HuH-7.5 (cell line): ENCODE measurements at regions not wholly inside any gene's neighbourhood (a gene's known extent, or its start where the extent isn't known, plus 50 kb on each side); places are given as distances from the start of the nearest gene placed in this dataset.
"Not testable (repeated sequence)": the region's sequence is repeated elsewhere in the genome, so short reads cannot be mapped to it uniquely, and the experiment has no call there.

ENCODE experiments used
- DNase-seq: peaks from one replicate; pipeline ENCODE4 v3.0.0; 2011; ENCODE audit warnings: low spot score

DNA sequence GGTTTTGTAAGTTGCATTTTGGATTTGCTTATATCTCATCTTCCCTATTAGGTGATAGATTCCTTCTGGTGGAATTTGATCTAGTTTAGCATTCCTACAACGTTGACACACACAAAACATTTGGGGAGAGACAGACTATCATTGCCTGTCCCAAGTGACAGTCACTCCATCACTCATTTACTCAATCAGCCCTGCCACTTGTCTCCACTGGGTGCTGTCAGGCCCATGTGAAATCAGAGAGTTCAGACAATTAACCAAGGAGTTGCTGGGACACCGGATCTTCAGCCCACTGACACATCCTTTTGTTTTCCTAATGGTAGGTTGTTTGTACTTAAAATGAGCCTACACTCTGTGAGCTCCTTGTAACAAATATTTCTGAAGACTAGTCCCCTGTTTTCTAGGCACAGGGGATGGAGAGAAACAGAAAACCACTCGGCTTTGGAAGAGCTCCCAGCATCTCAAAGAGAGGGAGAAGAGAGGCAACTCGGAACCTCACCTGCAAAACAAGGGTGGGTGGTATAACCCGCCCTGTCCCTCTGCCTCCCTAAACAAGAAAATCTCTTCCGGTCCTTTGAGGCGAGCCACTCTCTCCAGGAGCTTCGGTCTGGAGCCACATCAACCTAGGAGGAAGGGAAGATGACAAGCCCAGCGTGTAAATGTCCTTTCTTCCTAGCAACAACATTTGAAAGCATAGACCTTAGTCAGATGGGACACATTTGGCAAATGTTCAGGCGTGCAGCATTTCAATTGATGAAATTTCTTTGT, 440.9 kb upstream of the KLF12 start:
- DNase-seq = no peak

DNA sequence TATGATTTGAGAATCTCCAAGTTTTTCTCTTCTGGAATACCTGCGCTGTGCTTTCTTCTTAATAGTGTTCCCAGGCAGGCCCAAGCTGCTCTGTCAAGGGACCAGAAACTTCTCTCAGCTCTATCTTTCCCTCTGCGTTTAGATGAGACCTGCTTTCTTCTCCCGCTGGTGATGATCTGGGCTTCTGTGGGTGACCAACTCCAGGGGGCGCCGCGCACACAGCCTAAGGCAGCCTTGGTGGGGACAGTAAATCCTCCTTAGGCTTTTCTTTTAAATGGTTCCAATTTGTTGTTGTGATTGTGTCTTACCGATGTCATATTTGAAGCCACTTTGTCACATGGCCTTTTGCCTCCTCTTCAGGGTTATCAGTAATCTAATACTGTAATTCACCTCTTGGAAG, 439.4 kb upstream of the KLF12 start:
- DNase-seq = no peak

DNA sequence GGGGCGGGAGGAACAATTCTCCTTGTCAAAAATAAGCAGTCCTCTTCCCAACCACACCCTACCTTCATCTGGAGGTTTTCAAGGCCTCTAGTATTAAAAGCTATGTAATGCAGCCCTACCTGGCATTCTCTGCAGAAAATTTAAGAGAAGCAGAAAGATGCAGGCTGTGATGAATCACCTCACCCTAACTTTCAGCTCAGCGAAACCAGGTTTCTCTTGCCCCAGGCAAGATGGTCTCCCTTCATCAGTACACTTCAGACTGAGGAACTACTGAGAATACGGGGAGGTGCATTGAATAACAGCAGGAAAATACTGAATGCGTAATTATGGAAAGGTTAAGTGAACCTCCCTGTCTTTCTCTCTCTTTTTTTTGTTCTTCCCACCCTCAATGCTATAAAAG, 437.6 kb upstream of the KLF12 start:
- no peak for DNase-seq

DNA sequence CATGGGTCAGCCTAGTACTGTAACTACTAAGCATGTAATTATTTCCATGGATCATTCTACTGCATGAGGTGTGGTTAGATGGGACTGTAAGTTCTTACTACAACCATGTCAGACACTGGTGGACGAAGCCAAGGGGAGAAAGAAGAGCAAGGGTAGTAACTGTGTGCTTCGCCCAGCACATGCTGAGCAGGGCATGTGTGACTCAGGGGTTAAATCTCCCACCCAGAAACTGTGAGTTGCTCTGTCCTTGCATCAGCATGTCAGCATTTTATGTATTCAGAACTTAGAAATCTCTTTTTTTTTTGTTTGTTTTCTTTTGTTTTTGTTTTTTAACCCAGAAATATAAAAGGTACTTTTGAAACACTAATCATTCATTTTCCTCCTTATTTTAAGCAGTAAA, 436.6 kb upstream of the KLF12 start:
- no peak for DNase-seq

GRCh38 chr13:74570046-74570445, 435.8 kb upstream of the KLF12 start:
- DNase-seq = no peak

GRCh38 chr13:74569251-74569650, 435.0 kb upstream of the KLF12 start:
- no peak for DNase-seq

- no peak for DNase-seq
Observed at GRCh38 chr13:74567485-74567884, 433.3 kb upstream of the KLF12 start.

- no peak for DNase-seq
Observed at GRCh38 chr13:74562381-74562780, 428.2 kb upstream of the KLF12 start.

- no peak for DNase-seq
Observed at GRCh38 chr13:74561155-74561554, 427.0 kb upstream of the KLF12 start.

DNA sequence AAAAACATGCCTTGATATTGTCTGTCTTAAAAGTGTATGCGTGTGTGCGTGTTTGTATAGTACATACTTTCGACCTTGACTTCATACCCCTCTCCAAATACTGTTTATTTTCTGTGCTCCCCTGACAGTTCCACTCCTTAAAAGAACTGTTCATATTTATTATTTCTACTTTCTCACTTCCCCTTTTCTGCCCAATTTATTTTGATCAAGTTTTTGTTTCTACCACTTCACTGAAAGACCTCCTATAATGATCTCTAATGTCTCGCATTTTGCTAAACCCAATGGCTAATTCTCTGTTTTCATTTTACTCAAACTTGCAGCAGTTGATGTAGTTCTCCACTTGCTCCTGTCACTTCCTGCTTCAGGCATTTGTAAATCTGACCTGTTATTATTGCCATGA, 426.1 kb upstream of the KLF12 start:
- no peak for DNase-seq

- DNase-seq = no peak
Observed at GRCh38 chr13:74557870-74558269, 423.7 kb upstream of the KLF12 start.

GRCh38 chr13:74555651-74556420, 421.6 kb upstream of the KLF12 start:
- DNase-seq = no peak

GRCh38 chr13:74555276-74555625, 421.0 kb upstream of the KLF12 start:
- no peak for DNase-seq

DNA sequence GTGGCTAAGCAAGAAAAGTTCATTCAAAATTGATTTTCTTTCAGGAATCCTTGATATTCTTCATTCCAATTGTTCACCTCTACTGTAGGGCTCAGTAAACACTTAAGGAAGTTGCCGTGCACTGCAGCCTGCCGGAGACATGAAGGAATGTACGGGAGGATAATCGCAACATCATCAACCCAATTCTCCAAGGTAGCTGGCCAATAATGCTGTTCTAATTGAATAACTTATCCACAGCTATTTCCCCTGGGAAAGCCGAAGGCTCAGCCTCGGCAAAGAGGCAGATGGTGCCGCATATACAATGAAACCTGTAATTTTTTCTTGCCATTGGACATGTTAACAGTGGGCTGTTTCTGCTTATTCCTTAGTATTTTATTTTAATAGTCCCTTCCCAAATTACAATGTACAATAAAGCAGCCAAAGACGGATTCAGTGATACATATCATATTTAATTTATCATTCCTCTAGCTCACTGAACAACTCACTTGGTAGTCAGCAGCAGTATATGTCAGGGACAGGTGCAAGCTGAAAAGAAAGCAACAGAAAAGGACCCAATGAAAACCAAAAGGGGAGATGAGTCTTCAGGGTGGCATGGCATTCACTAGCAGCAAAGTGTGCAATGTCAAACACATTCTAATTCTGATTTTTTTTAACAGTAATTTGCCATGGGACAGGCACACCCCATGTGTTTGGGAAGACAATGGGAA, 420.5 kb upstream of the KLF12 start:
- no peak for DNase-seq

- no peak for DNase-seq
Observed at GRCh38 chr13:74550039-74550438, 415.8 kb upstream of the KLF12 start.

GRCh38 chr13:74536649-74537048, 402.4 kb upstream of the KLF12 start:
- DNase-seq = not testable (repeated sequence)

DNA sequence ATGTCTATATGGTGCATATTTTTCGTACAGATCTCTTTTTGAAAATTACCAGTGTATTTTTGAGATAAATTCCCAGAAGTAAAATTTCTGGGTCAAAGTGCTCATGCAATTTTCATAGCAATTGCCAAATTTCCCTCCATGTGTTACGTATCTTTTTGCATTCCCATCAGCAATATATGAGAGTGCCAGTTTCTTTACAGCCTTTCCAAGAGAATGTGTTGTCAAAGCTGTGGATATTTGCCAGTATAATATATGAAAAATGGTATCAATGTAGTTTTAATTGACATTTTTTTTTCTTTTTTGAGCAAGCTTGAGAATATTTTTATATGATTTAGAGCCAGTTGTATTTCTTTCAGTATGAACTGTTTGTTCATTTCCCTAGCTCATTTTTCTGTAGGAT, 399.0 kb upstream of the KLF12 start:
- no peak for DNase-seq

GRCh38 chr13:74530011-74530410, 395.8 kb upstream of the KLF12 start:
- DNase-seq = no peak

DNA sequence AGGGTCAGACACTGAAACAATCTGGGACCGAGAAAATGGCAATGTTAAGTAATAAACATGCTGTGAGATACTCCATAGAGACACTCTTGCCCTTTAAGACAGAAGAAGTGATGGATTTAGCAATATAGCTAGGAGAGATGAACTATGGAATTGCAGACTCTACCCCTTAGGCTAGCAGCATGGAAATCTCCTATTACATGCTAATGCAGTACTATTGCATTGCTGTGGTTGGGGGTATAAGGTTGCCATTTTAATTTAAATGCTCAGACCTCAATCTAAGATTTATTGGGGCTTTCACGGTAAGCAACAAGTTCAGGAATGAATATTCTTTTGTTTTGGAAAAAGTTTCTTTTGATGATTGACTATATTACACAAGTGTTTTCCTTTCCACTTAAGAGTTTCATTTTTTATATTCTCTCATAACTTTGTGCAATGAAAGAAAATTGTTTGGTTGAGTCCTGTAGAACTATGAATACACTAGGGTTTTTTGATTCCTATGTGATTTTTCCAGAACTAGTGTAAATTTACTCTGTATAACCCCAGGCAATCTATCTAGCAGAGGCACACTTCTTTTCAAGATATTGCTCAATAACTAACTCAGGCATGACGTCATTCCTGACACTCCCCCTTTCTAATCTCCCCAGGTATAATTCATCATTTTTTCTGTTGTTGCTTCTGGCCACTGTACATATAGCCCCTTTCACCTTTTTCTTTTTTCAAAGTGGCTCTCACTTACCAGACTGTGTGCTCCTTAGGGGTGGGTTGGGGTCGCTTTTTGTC, 394.7 kb upstream of the KLF12 start:
- no peak for DNase-seq

DNA sequence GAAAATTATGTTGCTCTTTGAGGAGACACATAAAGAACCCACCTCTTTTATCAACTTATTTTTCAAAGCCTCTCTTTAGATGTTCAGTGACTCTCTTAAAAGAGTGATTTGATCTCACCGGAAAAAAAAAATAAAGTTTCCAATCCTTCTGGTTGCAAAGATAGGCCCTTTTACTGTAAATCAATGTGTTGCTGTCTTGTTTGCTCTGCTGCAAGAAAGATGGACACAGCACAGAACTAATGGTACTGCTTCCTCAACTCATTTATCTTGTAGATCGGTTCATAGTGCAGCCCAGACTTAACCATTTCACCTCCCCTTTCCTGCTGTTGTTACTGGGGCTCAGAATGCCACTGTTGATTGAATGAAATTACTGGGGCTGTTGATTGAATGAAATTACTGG, 388.9 kb upstream of the KLF12 start:
- DNase-seq = no peak

DNA sequence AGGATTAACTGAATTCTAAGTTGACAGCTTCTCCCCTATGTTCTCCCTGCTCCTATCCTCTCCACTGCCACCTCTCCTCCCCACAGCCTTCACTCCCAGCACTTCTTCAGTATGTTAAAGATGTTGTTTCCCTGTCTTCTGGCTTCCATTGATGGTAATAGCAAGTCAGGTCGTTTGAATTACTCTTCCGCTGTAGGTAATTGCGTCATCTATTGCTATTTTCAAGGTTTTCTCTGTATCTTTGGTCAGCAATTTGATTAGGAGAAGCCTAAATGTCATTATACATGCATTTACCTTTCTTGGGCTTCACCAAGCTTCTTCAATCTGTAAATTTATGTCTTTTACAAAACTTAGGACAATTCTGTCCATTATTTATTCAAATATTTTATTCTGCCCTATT, 377.3 kb upstream of the KLF12 start:
- no peak for DNase-seq

GRCh38 chr13:74487091-74487722, 353.0 kb upstream of the KLF12 start:
- DNase-seq = no peak
